GM21390 (cell line): ENCODE measurements at regions not wholly inside any gene's neighbourhood (a gene's known extent, or its start where the extent isn't known, plus 50 kb on each side); places are given as distances from the start of the nearest gene placed in this dataset.

Experiments used
- ATAC-seq: cut with Tn5 transposase; IDR thresholded peaks from one replicate; pipeline ENCODE4 v1.9.1; 2021; ENCODE audit not compliant: unreplicated experiment

DNA sequence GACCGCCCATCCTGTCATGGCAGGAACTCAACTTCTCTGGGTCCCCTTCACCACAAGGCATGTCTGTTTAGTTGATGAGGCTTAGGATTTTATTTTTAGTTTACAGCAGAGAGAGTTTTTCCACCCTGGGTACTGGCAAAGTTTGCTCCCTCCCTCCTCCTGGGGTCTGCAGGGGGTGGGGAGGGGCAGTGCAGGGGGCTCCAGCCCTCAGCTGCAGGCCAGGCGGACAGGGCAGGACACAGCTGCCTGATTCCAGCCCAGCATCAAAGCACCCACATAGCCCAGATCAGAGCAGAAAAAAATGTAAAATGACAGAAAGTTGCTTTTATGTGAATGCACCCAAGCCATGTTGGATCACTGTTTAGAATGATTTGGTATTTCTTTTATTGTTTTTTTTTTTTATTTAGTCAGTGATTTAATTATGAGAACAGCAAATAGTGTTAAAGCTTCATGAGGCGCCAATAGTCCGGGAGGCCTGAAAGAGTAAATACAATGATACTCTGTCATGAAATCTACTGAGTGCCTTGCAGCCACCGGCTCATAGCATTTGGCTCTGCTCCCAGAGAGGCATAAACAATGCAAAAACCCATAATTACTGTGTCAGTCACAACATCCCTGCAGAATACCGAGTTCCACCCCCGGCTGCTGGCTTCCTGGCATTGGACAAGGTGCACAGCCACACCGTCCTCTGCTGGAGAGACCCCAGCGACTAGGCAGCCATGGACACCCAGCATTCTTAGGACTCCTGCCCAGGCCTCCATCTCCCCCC is 923.5 kb downstream of the UQCRFS1 start:
- no peak for ATAC-seq

DNA sequence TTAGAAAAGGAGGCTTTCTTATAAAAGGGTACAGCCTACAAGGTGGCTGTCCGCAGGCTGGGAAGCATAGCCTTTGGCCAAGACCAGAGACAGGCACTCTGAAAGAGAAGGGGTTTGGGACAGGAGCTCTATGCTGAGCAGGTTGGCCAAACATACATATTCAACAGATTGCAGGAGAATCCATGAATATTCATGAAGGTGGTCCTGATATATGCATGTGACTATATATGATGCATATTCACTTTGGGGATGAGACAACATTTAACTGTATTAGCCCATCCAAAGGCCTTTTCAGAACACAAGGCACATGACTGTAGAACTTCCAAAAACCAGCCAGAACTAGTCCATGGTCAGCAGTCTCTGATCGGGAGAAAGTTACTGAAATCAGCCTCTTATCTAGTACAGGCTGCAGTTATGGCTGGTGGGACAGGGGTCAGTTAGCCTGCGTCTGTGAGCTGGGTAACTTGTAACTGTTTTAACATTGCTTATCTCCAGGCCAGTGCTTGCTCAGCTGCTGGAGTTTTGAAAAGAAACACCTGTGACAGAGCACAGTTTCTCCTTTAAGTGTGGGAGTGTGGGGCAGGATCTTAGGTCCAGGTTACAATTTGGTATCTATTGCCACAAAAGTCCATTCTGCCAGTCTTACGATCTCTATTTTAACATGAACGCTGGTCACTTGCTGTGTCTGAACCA is 924.2 kb downstream of the UQCRFS1 start:
- ATAC-seq = no peak

DNA sequence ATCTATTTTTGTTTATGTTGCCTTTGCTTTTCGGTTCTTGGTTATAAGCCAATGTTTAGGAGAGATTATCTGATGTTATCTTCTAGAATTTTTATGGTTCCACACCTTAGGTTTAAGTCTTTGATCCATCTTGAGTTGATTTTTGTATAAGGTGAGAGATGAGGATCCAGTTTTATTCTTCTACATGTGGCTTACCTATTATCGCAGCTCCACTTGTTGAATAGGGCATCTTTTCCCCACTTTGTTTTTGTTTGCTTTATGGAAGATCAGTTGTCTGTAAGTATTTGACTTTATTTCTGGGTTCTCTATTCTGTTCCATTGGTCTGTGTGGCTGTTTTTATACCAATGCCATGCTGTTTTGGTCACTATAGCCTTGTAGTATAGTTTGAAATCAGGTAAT is 927.0 kb downstream of the UQCRFS1 start:
- ATAC-seq = no peak

DNA sequence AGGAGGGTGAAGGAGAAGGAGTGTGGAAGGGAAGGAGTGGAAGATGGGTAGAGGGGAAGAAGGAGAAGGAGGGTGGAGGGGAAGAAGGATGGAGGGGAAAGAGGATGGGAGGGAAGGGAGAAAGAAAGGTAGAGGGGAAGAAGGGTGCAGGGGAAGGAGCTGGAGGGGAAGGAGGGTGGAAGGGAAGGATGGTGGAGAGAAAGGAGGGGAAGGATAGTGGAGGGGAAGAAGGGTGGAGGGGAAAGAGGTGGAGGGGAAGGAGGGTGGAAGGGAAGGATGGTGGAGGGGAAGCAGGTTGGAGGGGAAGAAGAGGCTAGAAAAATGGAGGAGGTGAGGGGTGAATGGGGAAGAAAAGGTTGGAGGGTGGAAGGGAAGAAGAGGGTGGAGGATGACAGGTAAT is 927.9 kb downstream of the UQCRFS1 start:
- no peak for ATAC-seq

DNA sequence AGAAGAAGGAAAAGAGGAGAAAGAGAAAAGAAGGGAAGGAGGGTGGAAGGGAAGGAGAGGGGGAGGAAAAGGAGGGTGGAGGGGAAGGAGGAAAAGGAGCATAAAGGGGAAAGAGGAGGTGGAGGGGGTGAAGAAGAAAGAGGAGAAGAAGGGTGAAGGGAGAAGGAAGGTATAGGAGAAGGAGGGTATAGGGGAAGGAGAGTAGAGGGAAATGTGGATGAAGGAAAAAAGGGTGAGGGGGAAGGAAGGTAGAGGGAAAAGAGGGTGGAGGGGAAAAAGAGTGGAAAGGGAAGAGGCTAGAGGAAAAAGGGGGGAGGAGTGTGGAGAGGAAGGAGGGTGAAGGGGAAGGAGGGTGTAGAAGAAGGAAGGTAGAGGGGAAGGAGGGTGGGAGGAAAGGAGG is 928.6 kb downstream of the UQCRFS1 start:
- no peak for ATAC-seq

DNA sequence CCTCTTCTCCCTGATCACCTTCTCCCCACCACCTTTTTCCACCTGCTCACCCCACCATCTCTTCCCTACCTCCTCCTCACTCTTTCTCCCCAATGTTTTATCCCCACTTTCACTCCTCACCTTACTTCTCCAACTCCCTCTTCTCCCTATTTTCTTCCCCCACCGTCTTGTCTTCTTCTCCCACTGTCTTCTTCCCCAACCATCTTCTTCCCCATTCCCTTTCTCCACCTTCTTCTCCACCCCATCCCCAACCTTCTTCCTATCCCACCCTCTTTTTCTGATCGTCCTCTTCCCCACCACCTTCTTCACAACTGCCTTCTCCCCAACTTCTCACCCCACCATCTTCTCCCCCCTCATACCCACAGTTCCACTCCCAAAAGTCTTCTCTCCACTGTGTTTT is 929.4 kb downstream of the UQCRFS1 start:
- no peak for ATAC-seq

DNA sequence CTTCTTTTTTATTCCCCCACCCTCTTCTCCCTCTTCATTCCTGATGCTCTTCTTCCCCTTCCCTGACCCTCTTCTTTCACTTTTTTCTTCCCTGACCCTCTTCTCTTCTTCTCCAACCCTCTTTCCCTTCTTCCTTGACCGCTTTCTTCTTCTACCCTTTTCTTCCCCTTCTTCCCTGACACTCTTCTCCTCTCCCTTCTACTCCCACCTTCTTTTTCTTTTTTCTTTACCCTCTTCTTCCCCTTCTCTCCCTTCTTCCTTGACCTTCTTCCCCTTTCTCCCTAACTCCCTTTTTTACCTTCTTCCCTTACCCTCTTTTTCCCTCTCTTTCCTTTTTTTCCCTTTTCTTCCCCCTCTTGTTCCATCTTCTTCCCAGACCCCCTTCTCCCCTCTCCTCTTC is 931.3 kb downstream of the UQCRFS1 start:
- no peak for ATAC-seq

DNA sequence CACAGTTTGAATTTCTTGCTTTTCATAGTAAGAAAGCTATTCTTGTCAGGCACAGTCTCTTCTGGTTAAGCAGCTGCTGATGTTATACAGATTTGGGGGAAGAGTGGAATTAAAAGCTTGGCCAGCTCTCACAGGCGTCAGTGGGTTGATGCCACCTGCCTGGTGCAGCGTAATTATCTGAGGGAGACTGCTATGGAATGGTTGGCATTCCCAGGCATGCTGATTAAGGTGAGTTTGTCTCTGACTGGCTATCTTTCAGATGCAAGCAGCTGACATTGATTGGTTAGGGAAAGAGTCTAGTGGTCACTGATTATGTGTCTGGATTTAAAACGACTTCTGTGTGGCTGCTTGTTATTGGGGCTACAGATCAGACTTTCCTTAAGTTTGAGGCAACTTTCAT is 948.4 kb downstream of the UQCRFS1 start:
- ATAC-seq = no peak

DNA sequence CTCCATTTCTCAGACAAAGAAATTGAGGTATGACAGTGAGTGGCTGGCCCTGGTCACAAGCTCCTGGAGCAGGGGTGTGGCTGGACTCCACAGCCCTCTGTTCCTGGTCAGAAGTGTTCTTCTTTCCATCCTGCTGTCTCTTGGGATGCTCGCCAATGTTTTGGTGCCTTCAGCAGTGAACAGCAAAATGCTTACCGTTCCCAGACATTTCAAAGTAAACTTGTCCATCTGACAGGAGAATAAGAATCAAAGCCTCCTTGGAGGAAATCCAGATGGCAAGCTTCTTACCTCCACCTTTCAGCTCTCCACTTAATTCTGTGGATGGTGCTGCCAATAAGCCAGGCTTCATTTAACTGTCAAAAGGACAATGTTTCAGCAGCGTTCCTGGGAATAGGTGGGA is 954.1 kb downstream of the UQCRFS1 start:
- no peak for ATAC-seq

DNA sequence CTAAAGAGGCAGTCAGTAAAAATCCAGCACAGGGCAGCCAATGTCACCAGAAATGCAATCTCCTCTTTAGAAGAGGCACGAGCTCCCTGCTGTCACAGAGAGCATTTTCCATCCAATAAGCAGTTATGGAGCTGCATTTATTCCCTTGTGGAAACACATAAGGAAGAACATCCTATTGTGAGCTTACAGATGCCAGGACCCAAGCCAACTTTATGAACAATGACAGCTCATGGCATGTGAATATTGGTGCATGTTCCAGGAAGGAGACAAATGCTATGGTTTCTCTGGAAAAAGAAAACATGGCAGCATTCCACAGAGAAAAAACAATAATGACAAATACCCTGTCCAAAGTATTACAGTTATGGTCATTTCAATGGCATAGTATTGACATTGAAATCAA is 955.6 kb downstream of the UQCRFS1 start:
- ATAC-seq = no peak

DNA sequence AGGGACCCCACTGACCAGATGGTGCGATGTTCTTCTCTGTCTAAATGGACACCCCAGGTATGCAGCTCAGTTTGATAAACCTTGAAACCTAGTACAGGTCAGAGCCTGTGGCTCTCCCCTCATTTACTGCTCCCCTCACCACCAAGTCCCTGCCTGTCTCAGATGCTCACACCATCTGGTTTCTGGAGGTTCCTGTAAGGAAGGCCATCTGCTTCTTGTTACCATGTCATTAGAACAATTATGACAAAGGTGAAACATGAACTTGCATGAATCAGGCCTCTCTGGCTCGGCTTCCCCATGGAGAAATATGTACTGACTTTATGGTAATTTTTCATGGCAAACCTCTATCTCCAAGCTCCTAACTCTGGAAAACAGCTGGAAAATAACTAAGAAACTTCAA is 965.7 kb downstream of the UQCRFS1 start:
- ATAC-seq = no peak

DNA sequence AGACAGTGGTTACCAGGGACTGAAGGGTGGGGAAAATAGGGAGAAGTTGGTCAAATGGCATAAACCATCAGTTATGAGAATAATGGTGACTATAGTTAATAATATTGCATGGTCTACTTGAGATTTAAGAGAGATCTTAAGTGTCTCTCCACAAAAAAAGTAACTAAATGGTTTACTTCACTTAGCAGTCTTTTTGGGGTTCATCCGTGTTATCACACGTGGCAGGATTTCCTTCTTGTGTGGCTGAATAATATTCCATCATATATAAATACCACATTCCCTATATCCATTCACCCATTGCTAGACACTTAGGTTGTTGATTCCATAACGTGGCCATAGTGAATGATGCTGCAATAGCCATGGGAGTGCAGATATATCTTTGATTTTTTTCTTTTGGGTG is 967.0 kb downstream of the UQCRFS1 start:
- no peak for ATAC-seq

DNA sequence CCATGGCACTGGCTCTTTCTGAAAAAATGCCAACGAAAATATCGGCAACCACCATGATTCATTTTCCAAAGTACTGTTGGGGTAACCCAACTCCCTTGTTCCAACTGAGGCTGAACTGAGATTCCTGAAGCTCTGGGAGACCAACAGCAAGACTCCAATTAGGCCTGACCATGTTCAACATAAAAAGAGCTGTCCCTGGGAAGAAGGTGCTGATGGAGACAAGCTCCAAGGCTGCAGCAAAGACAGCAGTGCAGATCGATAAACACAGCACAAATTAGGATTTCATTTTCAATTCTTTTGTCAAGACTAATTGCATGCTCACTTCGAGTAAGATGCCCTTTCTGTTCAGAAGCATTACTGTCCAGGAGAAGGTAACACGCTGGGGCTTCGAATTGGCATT is 968.0 kb downstream of the UQCRFS1 start:
- no peak for ATAC-seq

DNA sequence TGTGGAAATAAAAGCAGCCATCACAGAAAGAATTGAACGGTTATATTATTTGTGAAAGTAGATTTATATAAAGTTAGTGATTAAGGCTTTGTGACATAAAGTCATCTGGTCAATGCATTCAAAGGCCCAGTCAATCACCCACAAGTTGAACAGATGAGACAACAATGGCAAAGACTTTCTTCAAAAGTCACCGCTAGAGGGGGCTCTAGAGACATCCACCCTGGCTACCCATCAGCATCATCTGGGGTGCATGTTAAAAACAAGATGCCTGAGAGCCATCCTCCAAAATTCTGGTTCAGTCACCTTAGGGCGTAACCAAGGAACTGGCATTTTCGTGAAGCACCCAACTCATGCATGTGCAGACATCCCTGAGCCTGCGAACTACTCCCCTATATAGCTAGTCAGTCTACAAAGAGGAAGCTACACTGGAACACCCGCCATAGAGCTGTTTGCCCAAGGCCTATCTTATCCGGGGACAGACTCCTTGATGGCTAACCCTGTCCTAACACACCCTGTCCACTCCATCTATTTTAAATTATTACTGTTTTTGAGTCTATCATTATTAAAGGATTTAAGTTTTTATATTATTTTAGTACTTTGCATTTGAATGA is 970.5 kb downstream of the UQCRFS1 start:
- no peak for ATAC-seq

DNA sequence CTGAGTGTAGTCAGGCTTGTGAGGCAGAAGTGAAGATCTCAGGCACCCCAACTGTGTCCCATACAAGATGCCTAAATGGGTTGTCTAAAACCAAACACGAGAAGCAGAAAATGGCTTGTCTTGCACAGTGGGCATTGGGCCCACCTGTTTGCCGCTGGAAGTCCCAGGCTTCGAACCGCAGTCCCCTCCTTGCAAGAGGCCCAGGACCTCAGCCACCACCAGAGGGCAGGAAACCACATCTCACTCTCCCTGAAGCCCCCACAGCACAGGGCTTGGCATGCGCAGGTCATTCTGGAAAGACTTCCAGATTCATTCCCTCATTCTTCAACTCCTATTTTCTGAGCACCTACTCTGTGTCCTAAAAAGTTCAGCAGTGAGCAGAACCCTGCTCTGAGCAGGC is 973.7 kb downstream of the UQCRFS1 start:
- ATAC-seq = no peak

DNA sequence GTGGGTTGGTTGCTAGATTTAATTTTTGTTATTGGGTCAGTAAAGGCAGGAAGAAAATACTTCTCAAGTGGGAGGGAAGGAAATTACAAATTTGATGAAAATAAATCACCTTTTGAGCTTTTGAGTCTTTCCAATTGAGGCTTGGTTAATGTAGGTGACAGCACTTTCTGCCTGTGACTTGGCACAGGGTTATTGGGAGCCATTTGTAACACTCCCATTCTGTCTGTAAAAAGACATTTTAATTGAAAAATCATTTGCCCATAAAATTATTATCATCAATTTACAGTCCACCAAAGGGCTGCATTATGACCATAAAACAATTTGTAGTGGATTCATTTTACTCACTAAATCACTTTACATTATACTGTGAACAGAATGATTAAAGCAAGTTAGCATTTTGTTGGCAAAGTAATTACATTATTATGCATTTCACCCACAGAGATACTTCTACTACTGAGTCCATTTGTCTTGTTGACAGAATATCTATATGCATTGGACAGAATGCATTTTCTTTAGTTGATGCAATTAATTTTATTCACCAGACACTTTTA is 974.6 kb downstream of the UQCRFS1 start:
- ATAC-seq = no peak

DNA sequence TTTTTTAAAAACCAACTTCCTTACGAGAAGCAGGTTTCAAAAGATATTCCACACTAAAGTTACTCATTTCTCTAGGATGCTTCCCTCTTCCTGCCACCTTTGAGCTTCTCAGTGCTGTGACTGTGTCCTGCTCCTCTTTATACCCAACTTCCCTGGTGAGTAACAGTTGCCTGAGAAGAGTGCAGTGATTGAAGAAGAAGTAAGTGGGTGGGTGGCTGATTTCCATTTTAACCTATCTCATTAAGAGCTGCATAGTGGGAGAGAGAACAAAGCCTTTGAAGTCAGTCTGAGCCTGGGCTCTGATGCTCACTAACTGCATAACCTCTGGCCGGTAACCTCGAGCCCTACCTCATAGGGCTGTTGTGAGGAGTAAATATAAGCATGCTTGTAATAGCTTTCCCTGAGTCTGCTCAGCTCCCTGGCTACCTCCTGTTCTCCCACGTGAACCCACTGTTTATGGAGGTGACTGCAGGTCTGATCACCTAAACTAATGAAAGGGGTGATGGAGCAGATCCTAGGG is 977.3 kb downstream of the UQCRFS1 start:
- no peak for ATAC-seq

DNA sequence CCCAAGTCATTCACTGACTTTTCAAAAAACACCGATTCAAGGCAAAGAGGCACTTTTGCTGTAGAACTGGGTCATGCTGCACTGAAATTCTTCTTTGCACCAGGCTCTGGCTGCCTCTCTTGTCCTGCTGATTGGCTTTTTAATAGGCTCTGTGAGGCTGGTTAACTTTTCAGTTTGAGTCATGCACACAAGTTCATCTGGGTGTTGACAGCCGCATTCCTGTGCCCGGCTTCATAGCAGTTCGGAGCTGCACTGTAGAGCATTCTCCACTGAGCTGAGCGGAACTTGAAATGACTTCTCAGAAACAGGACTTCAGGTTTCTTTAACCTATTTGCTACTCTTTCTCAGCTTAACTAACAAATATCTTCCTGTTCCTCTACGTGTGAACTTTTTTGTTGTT is 978.3 kb downstream of the UQCRFS1 start:
- no peak for ATAC-seq

DNA sequence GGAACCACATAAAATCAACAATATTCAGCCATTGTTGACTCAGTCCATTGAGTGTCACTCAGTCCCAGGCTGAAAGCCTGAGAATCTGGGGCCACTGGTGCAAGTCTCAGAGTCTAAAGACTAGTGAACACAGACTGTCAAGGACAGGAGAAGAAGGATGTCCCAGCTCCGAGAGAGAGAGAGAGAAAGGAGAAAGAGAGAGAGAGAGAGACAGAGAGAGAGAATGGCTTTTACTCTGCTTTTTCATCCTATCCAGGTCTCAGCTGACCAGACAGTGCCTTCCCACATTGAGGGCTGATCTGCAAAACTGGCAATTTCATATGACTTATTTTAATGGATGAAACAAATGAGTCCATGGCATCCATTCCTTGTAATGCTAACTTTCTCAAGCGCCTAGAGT is 984.1 kb downstream of the UQCRFS1 start:
- ATAC-seq = no peak

DNA sequence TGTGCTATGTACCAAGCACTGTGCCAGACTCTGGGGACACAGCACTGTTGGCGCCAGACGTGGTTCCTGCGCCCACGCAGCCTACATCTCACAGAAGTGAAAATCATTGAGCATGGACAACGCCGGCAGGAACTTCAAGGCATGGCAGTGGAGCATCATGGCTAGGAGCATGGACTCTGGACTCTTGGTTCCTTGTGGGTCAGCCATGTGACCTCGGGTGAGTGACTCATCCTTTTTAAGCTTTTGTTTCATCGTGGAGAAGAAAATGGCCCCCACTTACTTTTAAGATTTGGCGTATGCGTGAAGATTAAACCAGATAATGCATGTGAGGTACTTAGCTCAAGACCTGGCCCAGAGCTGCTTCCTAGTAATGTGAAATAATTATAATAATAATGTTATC is 988.5 kb downstream of the UQCRFS1 start:
- no peak for ATAC-seq

DNA sequence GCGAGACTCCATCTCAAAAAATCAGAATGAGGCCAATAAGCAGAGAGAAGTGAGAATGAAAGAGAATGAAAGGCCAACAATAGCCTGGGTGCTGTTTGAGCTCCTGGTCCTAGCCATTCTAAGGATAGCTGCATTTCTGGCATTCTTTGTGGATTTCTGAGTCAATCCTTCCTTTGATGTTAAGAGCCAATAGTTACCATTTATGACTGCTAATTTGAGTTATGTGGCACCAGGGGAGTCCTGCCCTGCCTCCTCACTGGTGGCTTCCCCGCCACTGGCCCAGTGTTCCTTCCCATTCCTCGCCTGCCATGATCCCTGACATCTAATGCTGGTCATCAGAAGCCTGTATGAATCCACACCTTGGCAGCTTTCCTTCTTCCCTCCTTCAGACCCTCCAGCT is 991.2 kb downstream of the UQCRFS1 start:
- no peak for ATAC-seq

DNA sequence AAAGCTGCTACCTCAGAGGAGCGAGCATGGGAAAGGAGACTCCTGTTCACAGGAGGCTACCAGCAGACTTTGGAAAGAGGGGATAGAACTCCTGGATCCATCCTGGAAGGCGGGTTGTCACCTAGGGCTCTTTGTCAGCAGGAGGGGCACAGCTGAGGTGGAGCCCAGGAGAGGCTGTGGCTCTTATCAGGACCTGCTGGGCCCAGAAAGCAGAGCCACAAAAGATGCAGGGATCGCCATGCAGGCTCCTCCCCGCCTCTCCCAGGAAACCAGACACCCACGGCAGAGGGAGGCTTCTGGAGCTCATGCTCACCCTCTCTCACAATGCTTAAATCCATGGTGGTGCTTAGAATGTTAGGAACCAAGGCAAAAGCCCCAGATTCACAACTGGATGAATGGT is 994.2 kb downstream of the UQCRFS1 start:
- ATAC-seq = no peak
